ENCODE measurements at regions not wholly inside any gene's neighbourhood (a gene's known extent, or its start where the extent isn't known, plus 50 kb on each side); places are given as distances from the start of the nearest gene placed in this dataset.

DNA sequence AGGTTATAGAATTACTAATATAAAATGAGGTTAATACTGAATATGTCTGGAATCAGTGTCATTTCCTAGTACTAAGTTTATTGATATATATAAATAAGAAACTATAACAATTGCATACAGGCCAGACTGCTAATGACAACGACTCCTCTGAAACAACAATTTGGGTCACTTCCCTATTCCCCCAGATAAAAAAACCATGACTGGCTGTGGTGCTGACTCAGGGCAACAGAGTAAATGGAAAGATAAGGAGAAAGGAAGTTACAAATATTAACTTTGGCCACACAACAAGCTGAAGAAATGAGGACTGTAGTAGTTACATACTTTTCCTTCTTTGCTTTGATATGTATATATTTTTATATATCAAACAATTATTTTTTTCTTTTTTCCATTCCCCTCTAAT lies 263.7 kb upstream of the PCDH9 start:
- TF ChIP-seq YY1 (IDR thresholded peaks at IDR 0.05; ENCODE audit: insufficient read depth, insufficient read length), result no peak
- no peak for TF ChIP-seq ZNF274 (IDR thresholded peaks at IDR 0.05; ENCODE audit: low read depth, low read length)
- TF ChIP-seq SUZ12 (IDR thresholded peaks at IDR 0.05; ENCODE audit: extremely low read depth, insufficient read depth, insufficient read length), result no peak
